Left lung (tissue), 4 donors: ENCODE measurements at regions not wholly inside any gene's neighbourhood (a gene's known extent, or its start where the extent isn't known, plus 50 kb on each side); places are given as distances from the start of the nearest gene placed in this dataset.

Experiments
- ATAC-seq: fragments of 200-7000 bp; cut with Tn5 transposase; one replicate; pipeline ENCODE4 v1.9.1; 2020; ENCODE audit warnings: moderate library complexity
- DNase-seq, 4 donors: peaks; one replicate each; pipeline ENCODE4 v3.0.0-alpha.2; 2013 to 2020
- H3K27ac ChIP-seq, 2 donors: fragments of 200-600 bp; sonication (generic) in 1 of 2; one replicate each; pipeline versions ENCODE4 v1.5.0 to v1.8.0; 2020 to 2021
- H3K27me3 ChIP-seq, 2 donors: fragments of 200-600 bp; sonication (generic) in 1 of 2; one replicate each; pipeline versions ENCODE4 v1.5.0 to v1.8.0; 2020 to 2021
- H3K36me3 ChIP-seq, 2 donors: fragments of 200-600 bp; sonication (generic) in 1 of 2; one replicate each; pipeline versions ENCODE4 v1.5.0 to v1.8.0; 2020 to 2021
- H3K4me1 ChIP-seq, 2 donors: fragments of 200-600 bp; one replicate each; pipeline ENCODE4 v1.8.0; 2021
- H3K4me3 ChIP-seq, 2 donors: fragments of 200-600 bp; sonication (generic) in 1 of 2; one replicate each; pipeline versions ENCODE4 v1.5.0 to v1.8.0; 2020 to 2021; ENCODE audit warnings: mild to moderate bottlenecking in 1 of 2
- H3K9me3 ChIP-seq, 2 donors: fragments of 200-600 bp; sonication (generic) in 1 of 2; one replicate each; pipeline versions ENCODE4 v1.5.0 to v1.8.0; 2020 to 2021
- CTCF ChIP-seq, 2 donors: fragments of 200-600 bp; sonication (generic) in 1 of 2; IDR thresholded peaks; one replicate each; pipeline versions ENCODE4 v1.5.0 to v1.8.0; 2021; ENCODE audit warnings: antibody characterized with exemption in 2 of 2
- intact Hi-C, 2 donors: fragments of 100-400 bp; cut with DNase I; formaldehyde crosslinking; loops; one replicate each; pipeline versions ENCODE4 v1.11.2 to v1.14.2; 2022
- donor health status: DM: no; HTN: yes; CAD: no.
- donor health status: DM: no; HTN: no; CAD: no.

GRCh38 chr15:93497291-93497690, 408.3 kb upstream of the RGMA start:
- H3K27ac ChIP-seq: no peak overlapping the region
- intact Hi-C loops: no loop called here
- no peaks in the 10 kb centered on the region for H3K36me3 ChIP-seq
- H3K4me3 ChIP-seq: no peak overlapping the region
- ATAC-seq: no peak
- H3K4me1 ChIP-seq: no peaks in the 10 kb centered on the region
- TF ChIP-seq CTCF (IDR thresholded peaks at IDR 0.05): no peak
- H3K27me3 ChIP-seq: no peaks in the 10 kb centered on the region
- DNase-seq: no peak
- H3K9me3 ChIP-seq: no peaks in the 10 kb centered on the region

GRCh38 chr15:93496888-93497287, 407.9 kb upstream of the RGMA start:
- intact Hi-C loops: no loop called here
- ATAC-seq: no peak
- TF ChIP-seq CTCF (IDR thresholded peaks at IDR 0.05): no peak
- H3K27me3 ChIP-seq: no peaks in the 10 kb centered on the region
- H3K27ac ChIP-seq: no peak overlapping the region
- no peaks in the 10 kb centered on the region for H3K4me1 ChIP-seq
- no peaks in the 10 kb centered on the region for H3K9me3 ChIP-seq
- H3K36me3 ChIP-seq: no peaks in the 10 kb centered on the region
- DNase-seq: no peak
- H3K4me3 ChIP-seq: no peak overlapping the region

GRCh38 chr15:93495799-93496637, 407.0 kb upstream of the RGMA start:
- Histone ChIP-seq H3K9me3 (no peaks in the 10 kb centered on the region), H3K27me3 (no peaks in the 10 kb centered on the region), H3K4me1 (no peaks in the 10 kb centered on the region), H3K4me3 (no peak overlapping the region), H3K27ac (no peak overlapping the region), H3K36me3 (no peaks in the 10 kb centered on the region)
- no peak for TF ChIP-seq CTCF (IDR thresholded peaks at IDR 0.05)
- ATAC-seq: no peak
- intact Hi-C loops: no loop called here
- no peak for DNase-seq

GRCh38 chr15:93493172-93493571, 404.2 kb upstream of the RGMA start:
- H3K9me3 ChIP-seq: no peaks in the 10 kb centered on the region
- TF ChIP-seq CTCF (IDR thresholded peaks at IDR 0.05): no peak
- no peaks in the 10 kb centered on the region for H3K36me3 ChIP-seq
- H3K4me1 ChIP-seq: no peaks in the 10 kb centered on the region
- H3K4me3 ChIP-seq: no peak overlapping the region
- no peak for DNase-seq
- H3K27ac ChIP-seq: no peak overlapping the region
- H3K27me3 ChIP-seq: no peaks in the 10 kb centered on the region
- no peak for ATAC-seq
- intact Hi-C loops: no loop called here

- intact Hi-C loops: no loop called here
- no peak overlapping the region for H3K4me3 ChIP-seq
- no peak for TF ChIP-seq CTCF (IDR thresholded peaks at IDR 0.05)
- no peaks in the 10 kb centered on the region for H3K9me3 ChIP-seq
- DNase-seq: no peak
- H3K36me3 ChIP-seq: no peaks in the 10 kb centered on the region
- H3K4me1 ChIP-seq: no peaks in the 10 kb centered on the region
- no peak overlapping the region for H3K27ac ChIP-seq
- no peak for ATAC-seq
- no peaks in the 10 kb centered on the region for H3K27me3 ChIP-seq
Measured at GRCh38 chr15:93491291-93491690, 402.3 kb upstream of the RGMA start.
